HUES48 (cell line): ENCODE measurements at regions not wholly inside any gene's neighbourhood (a gene's known extent, or its start where the extent isn't known, plus 50 kb on each side); places are given as distances from the start of the nearest gene placed in this dataset.

Source experiments
- H3K27ac ChIP-seq: one replicate; pipeline ENCODE4 v1.7.0; 2013; ENCODE audit warnings: low read depth, low read length, inconsistent platforms
- H3K27me3 ChIP-seq: 2 replicates; pipeline ENCODE4 v1.6.1; 2013; ENCODE audit warnings: mild to moderate bottlenecking, low read length; ENCODE audit not compliant: control insufficient read depth, insufficient read depth
- H3K36me3 ChIP-seq: 2 replicates; pipeline ENCODE4 v1.6.1; 2013; ENCODE audit warnings: low read length; ENCODE audit not compliant: control insufficient read depth, insufficient read depth
- H3K4me1 ChIP-seq: 2 replicates; pipeline ENCODE4 v1.6.1; 2013; ENCODE audit warnings: mild to moderate bottlenecking, low read length; ENCODE audit not compliant: control insufficient read depth, insufficient read depth
- H3K4me3 ChIP-seq: 2 replicates; pipeline ENCODE4 v1.5.1; 2013; ENCODE audit warnings: mild to moderate bottlenecking, low read depth, low read length
- H3K9ac ChIP-seq: 2 replicates; pipeline ENCODE4 v1.6.1; 2013; ENCODE audit warnings: mild to moderate bottlenecking, low read depth, low read length, moderate library complexity
- H3K9me3 ChIP-seq: 2 replicates; pipeline ENCODE4 v1.6.1; 2013; ENCODE audit warnings: low read length; ENCODE audit not compliant: control insufficient read depth, insufficient read depth

DNA sequence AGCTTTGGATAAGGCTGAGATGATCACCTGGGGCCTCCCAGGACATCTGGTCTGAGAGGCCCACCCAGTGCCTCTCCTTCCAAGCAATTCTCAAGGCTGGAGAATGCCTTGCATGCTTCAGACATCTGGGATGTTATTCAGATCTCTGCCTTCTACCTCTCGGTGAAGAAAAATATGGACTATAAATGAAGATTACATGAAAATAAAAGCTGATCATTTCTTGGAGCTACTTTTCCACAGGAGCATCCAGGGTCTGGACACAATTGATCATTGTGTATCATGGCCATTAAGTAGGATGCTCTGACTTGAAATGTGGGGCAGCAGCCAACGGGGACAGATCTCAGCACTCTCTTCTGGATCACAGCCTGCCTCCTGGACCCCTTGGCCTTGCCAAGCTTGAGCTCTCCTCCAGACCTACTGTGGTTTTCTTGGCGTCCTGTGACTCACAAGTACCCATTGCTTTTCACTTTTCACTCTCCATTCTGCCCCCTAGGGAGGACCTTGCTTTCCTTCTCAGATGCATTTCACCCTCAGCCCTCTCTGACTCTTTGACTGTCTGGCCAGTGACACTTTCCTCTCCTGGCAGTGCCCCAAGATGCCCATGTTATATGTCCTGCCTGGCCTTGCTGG lies 203.1 kb downstream of the INSIG2 start:
- H3K36me3 ChIP-seq = no peaks in the 10 kb centered on the region
- no peak overlapping the region for H3K4me3 ChIP-seq
- no peaks in the 10 kb centered on the region for H3K27me3 ChIP-seq
- no peak overlapping the region for H3K9ac ChIP-seq
- H3K9me3 ChIP-seq = no peaks in the 10 kb centered on the region
- no peak overlapping the region for H3K27ac ChIP-seq
- no peaks in the 10 kb centered on the region for H3K4me1 ChIP-seq

DNA sequence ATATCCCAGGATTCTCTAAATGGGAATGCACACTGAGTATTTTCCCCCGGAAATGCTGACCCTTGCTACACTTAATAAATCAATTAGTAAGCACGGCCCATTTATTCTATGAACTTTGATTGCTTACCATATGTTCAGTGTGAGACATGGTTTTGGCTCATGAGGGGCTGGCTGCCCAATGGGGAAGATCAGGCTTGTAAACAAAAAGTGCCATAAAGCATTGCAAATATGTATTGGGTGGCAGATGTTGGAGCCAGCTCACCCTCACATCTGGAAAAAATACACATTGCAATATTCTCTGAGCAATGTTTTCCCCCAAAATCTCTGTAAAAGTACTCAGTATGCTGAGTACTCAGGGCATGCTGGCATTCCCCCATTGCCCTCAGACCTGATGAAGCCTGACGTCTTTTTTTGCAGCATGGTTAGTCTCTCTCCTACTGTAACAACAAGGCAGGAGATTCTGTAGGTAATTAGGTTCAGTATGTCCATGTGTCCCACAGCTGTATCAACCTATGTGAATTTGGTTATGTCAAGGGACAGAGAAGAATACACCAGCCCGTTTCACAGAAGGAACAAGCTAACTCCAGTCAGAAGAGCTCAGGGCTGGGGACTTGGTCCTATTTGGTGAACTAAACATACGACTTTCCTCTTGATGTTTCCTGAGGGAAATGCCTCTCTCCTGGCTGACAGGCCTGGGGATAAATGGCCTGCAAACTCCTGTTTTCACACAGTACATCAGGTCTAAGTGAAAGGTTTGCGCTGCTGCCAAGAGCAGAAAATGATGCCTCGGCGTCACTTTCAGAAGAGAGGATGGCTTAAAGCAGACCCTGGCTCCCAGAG lies 202.4 kb downstream of the INSIG2 start:
- H3K27me3 ChIP-seq = no peaks in the 10 kb centered on the region

DNA sequence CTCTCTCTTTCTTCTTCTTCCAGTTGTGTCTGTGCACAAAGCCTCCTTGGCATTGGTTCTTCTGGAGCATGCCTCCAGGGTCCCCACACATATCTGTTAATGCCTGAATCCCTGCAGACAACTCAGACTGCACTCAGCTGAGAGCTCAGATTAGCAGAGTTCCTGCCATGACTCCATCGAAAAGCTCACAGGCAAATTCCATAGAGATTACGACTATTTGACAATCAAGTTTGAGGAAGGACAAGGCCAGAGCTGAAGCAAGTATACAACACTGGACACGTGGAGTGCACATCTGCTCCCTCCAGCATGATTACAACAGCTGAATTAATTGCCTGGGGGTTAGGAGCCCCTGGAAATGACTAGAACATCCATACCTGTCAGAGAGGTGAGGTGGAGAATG lies 190.7 kb downstream of the INSIG2 start:
- Histone ChIP-seq H3K4me1 (peaks cover 15% of the 10 kb centered on the region), H3K9ac (no peak overlapping the region), H3K27ac (no peak overlapping the region), H3K27me3 (peaks cover 16% of the 10 kb centered on the region), H3K4me3 (no peak overlapping the region), H3K36me3 (no peaks in the 10 kb centered on the region), H3K9me3 (no peaks in the 10 kb centered on the region)

More for the DNA sequence above, 202.4 kb downstream of the INSIG2 start:
- H3K27ac ChIP-seq = no peak overlapping the region
- no peak overlapping the region for H3K9ac ChIP-seq
- no peak overlapping the region for H3K4me3 ChIP-seq
- no peaks in the 10 kb centered on the region for H3K4me1 ChIP-seq
- H3K36me3 ChIP-seq = no peaks in the 10 kb centered on the region
- H3K9me3 ChIP-seq = no peaks in the 10 kb centered on the region

- no peak overlapping the region for H3K27ac ChIP-seq
- H3K4me3 ChIP-seq = no peak overlapping the region
- no peaks in the 10 kb centered on the region for H3K36me3 ChIP-seq
- H3K4me1 ChIP-seq = peaks cover 11% of the 10 kb centered on the region
- no peak overlapping the region for H3K9ac ChIP-seq
- no peaks in the 10 kb centered on the region for H3K9me3 ChIP-seq
- peaks cover 11% of the 10 kb centered on the region for H3K27me3 ChIP-seq
These were observed 189.8 kb downstream of the INSIG2 start for GRCh38 chr2:118278046-118278445.

GRCh38 chr2:118274841-118275510 lies 186.7 kb downstream of the INSIG2 start:
- no peak overlapping the region for H3K27ac ChIP-seq
- no peak overlapping the region for H3K9ac ChIP-seq
- no peaks in the 10 kb centered on the region for H3K36me3 ChIP-seq
- H3K4me3 ChIP-seq = no peak overlapping the region
- no peaks in the 10 kb centered on the region for H3K9me3 ChIP-seq
- H3K4me1 ChIP-seq = no peaks in the 10 kb centered on the region
- no peaks in the 10 kb centered on the region for H3K27me3 ChIP-seq

- no peaks in the 10 kb centered on the region for H3K27me3 ChIP-seq
- no peaks in the 10 kb centered on the region for H3K36me3 ChIP-seq
- H3K4me1 ChIP-seq = no peaks in the 10 kb centered on the region
- no peak overlapping the region for H3K27ac ChIP-seq
- H3K9me3 ChIP-seq = no peaks in the 10 kb centered on the region
- H3K9ac ChIP-seq = no peak overlapping the region
- H3K4me3 ChIP-seq = no peak overlapping the region
These were observed 184.1 kb downstream of the INSIG2 start for GRCh38 chr2:118272391-118272790.

DNA sequence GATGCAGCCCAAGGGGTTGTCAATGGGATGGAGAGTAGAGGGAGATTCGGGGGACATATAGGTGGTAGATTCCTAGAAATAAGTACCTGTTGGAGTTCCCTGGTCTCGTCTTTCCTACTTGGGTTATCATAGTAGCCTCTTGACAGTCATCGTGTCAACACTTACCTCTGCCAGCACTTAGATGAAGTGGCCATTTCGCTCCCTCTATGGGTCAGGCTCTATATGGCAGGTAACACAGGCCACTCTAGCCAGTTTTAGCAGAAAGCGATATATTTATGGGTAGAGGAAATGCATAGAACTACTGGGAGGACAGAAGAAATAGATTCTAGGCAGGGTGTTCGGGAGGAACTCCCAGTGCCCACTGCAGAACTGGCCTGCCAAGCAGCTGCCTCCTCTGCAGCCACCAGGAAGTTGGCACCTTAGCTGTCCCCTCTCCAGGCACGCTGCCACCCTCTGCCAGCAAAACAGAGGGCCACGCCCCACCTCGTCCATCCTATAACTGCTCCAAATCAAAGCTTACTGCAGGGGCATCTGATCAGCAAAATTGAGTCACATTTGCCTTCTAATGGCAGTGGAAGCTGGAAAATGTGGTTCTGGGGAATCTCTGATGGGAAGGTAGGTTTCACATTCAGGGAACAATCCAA lies 181.3 kb downstream of the INSIG2 start:
- Histone ChIP-seq H3K27me3 (no peaks in the 10 kb centered on the region), H3K4me3 (no peak overlapping the region), H3K9ac (no peak overlapping the region), H3K27ac (no peak overlapping the region), H3K4me1 (no peaks in the 10 kb centered on the region), H3K36me3 (no peaks in the 10 kb centered on the region), H3K9me3 (no peaks in the 10 kb centered on the region)

GRCh38 chr2:118268268-118268667 lies 180.0 kb downstream of the INSIG2 start:
- H3K27me3 ChIP-seq = no peaks in the 10 kb centered on the region
- no peaks in the 10 kb centered on the region for H3K4me1 ChIP-seq
- no peak overlapping the region for H3K27ac ChIP-seq
- no peak overlapping the region for H3K9ac ChIP-seq
- H3K4me3 ChIP-seq = no peak overlapping the region
- H3K9me3 ChIP-seq = no peaks in the 10 kb centered on the region
- H3K36me3 ChIP-seq = no peaks in the 10 kb centered on the region

GRCh38 chr2:118265873-118266455 lies 177.7 kb downstream of the INSIG2 start:
- no peaks in the 10 kb centered on the region for H3K27me3 ChIP-seq
- H3K9ac ChIP-seq = no peak overlapping the region
- no peaks in the 10 kb centered on the region for H3K36me3 ChIP-seq
- no peaks in the 10 kb centered on the region for H3K9me3 ChIP-seq
- H3K4me3 ChIP-seq = no peak overlapping the region
- H3K4me1 ChIP-seq = no peaks in the 10 kb centered on the region
- H3K27ac ChIP-seq = no peak overlapping the region

- Histone ChIP-seq H3K36me3 (no peaks in the 10 kb centered on the region), H3K4me1 (no peaks in the 10 kb centered on the region), H3K9me3 (no peaks in the 10 kb centered on the region), H3K27me3 (no peaks in the 10 kb centered on the region), H3K27ac (no peak overlapping the region), H3K4me3 (no peak overlapping the region), H3K9ac (no peak overlapping the region)
These were observed 176.1 kb downstream of the INSIG2 start for GRCh38 chr2:118264232-118264990.
